Hematopoietic multipotent progenitor cell (in vitro differentiated cells): ENCODE measurements at regions not wholly inside any gene's neighbourhood (a gene's known extent, or its start where the extent isn't known, plus 50 kb on each side); places are given as distances from the start of the nearest gene placed in this dataset. TPM values are rescaled to one million over a fixed set of nuclear protein-coding genes. Genes with fewer than 3 reads are reported as not detected.

Source experiments
- small RNA-seq: library from RNA; depleted of rRNA; stranded (forward); fragments of <200 nt; gene quantifications from one replicate; pipeline ENCODE3, GENCODE V24; 2012

Small RNA genes lying in the stretch of these regions (small RNA-seq; reads per million reads assigned to genes)
- gene AC068867.1, result not detected
- not detected for gene MIR4510
